Spinal cord (tissue), 9 donors: ENCODE measurements at regions not wholly inside any gene's neighbourhood (a gene's known extent, or its start where the extent isn't known, plus 50 kb on each side); places are given as distances from the start of the nearest gene placed in this dataset.
A peak's percentile ranks its signal among the peaks of the same experiment; 100 is the strongest.

Source experiments
- DNase-seq, 6 donors: peaks; one replicate each; pipeline versions ENCODE4 v3.0.0 to v3.0.0-alpha.2; 2013 to 2015; ENCODE audit warnings: low spot score in 6 of 6, low read depth in 4 of 6
- H3K27ac ChIP-seq: one replicate; pipeline ENCODE4 v1.5.1; 2013; ENCODE audit warnings: low read depth, low read length, control low read depth
- H3K27me3 ChIP-seq: one replicate; pipeline ENCODE4 v1.6.1; 2013; ENCODE audit warnings: low read length; ENCODE audit not compliant: control insufficient read depth, insufficient read depth
- H3K36me3 ChIP-seq: one replicate; pipeline ENCODE4 v1.6.1; 2013; ENCODE audit warnings: low read length; ENCODE audit not compliant: control insufficient read depth, insufficient read depth
- H3K4me1 ChIP-seq: one replicate; pipeline ENCODE4 v1.6.1; 2013; ENCODE audit warnings: low read length; ENCODE audit not compliant: control insufficient read depth, insufficient read depth
- H3K4me3 ChIP-seq: one replicate; pipeline ENCODE4 v1.5.1; 2013; ENCODE audit warnings: low read depth, low read length, control low read depth
- H3K9me3 ChIP-seq: one replicate; pipeline ENCODE4 v1.6.1; 2013; ENCODE audit warnings: low read length; ENCODE audit not compliant: control insufficient read depth, insufficient read depth
- WGBS: methylation state at CpG from one replicate; pipeline ENCODE4 v1.1.5; 2013; ENCODE audit warnings: missing lambda C conversion rate; ENCODE audit not compliant: insufficient coverage; 5-methylcytosine and 5-hydroxymethylcytosine counted together
- donor health status: healthy.

- Histone ChIP-seq H3K9me3 (no peaks in the 10 kb centered on the region), H3K4me1 (no peaks in the 10 kb centered on the region), H3K27me3 (no peaks in the 10 kb centered on the region), H3K27ac (no peak overlapping the region), H3K4me3 (no peak overlapping the region), H3K36me3 (no peaks in the 10 kb centered on the region)
- WGBS, result 43% methylated on average over 4 of the region's 5 CpGs
- no peak for DNase-seq
Observed at GRCh38 chr19:28838909-28839308, 374.0 kb downstream of the UQCRFS1 start.

- Histone ChIP-seq H3K36me3 (no peaks in the 10 kb centered on the region), H3K4me1 (no peaks in the 10 kb centered on the region), H3K4me3 (no peak overlapping the region), H3K27ac (no peak overlapping the region), H3K9me3 (no peaks in the 10 kb centered on the region), H3K27me3 (no peaks in the 10 kb centered on the region)
- DNase-seq, result peak in 2 of 6 donors; percentile 55 to 68
- WGBS, result 64% methylated on average over 7 of the region's 7 CpGs
Observed at GRCh38 chr19:28836421-28836820, 376.5 kb downstream of the UQCRFS1 start.

GRCh38 chr19:28834996-28835395 is 378.0 kb downstream of the UQCRFS1 start:
- 89% methylated on average over 1 of the region's 3 CpGs for WGBS
- peak in 1 of 6 donors; percentile 69 for DNase-seq
- no peaks in the 10 kb centered on the region for H3K36me3 ChIP-seq
- no peaks in the 10 kb centered on the region for H3K4me1 ChIP-seq
- H3K4me3 ChIP-seq, result no peak overlapping the region
- no peak overlapping the region for H3K27ac ChIP-seq
- no peaks in the 10 kb centered on the region for H3K27me3 ChIP-seq
- no peaks in the 10 kb centered on the region for H3K9me3 ChIP-seq

- no peak for DNase-seq
- no peak overlapping the region for H3K27ac ChIP-seq
- no peak overlapping the region for H3K4me3 ChIP-seq
- no peaks in the 10 kb centered on the region for H3K9me3 ChIP-seq
- no peaks in the 10 kb centered on the region for H3K36me3 ChIP-seq
- no peaks in the 10 kb centered on the region for H3K27me3 ChIP-seq
- 83% methylated on average over 4 of the region's 5 CpGs for WGBS
- H3K4me1 ChIP-seq, result no peaks in the 10 kb centered on the region
Observed at GRCh38 chr19:28831462-28831861, 381.5 kb downstream of the UQCRFS1 start.

GRCh38 chr19:28829762-28830161 is 383.2 kb downstream of the UQCRFS1 start:
- 67% methylated on average over 3 of the region's 4 CpGs for WGBS
- Histone ChIP-seq H3K27ac (no peak overlapping the region), H3K36me3 (no peaks in the 10 kb centered on the region), H3K9me3 (no peaks in the 10 kb centered on the region), H3K27me3 (no peaks in the 10 kb centered on the region), H3K4me3 (no peak overlapping the region), H3K4me1 (no peaks in the 10 kb centered on the region)
- peak in 1 of 6 donors; percentile 23 for DNase-seq

GRCh38 chr19:28829359-28829758 is 383.6 kb downstream of the UQCRFS1 start:
- H3K4me3 ChIP-seq, result no peak overlapping the region
- no CpG with 5 or more reads among the region's 1 CpG for WGBS

GRCh38 chr19:28828276-28828870 is 384.6 kb downstream of the UQCRFS1 start:
- Histone ChIP-seq H3K4me3 (no peak overlapping the region), H3K36me3 (no peaks in the 10 kb centered on the region), H3K9me3 (no peaks in the 10 kb centered on the region), H3K27me3 (no peaks in the 10 kb centered on the region), H3K4me1 (no peaks in the 10 kb centered on the region), H3K27ac (no peak overlapping the region)
- DNase-seq, result no peak
- WGBS, result 84% methylated on average over 8 of the region's 10 CpGs

More at GRCh38 chr19:28829359-28829758, 383.6 kb downstream of the UQCRFS1 start:
- H3K36me3 ChIP-seq, result no peaks in the 10 kb centered on the region
- no peak overlapping the region for H3K27ac ChIP-seq
- H3K27me3 ChIP-seq, result no peaks in the 10 kb centered on the region
- no peaks in the 10 kb centered on the region for H3K9me3 ChIP-seq
- H3K4me1 ChIP-seq, result no peaks in the 10 kb centered on the region
- no peak for DNase-seq

GRCh38 chr19:28827382-28827781 is 385.6 kb downstream of the UQCRFS1 start:
- no peaks in the 10 kb centered on the region for H3K9me3 ChIP-seq
- no peaks in the 10 kb centered on the region for H3K27me3 ChIP-seq
- H3K27ac ChIP-seq, result no peak overlapping the region
- H3K4me3 ChIP-seq, result no peak overlapping the region
- H3K36me3 ChIP-seq, result no peaks in the 10 kb centered on the region
- DNase-seq, result no peak
- no peaks in the 10 kb centered on the region for H3K4me1 ChIP-seq
- WGBS, result 93% methylated on average over 7 of the region's 8 CpGs

GRCh38 chr19:28823338-28823961 is 389.5 kb downstream of the UQCRFS1 start:
- Histone ChIP-seq H3K27ac (no peak overlapping the region), H3K4me3 (no peak overlapping the region), H3K4me1 (no peaks in the 10 kb centered on the region), H3K36me3 (no peaks in the 10 kb centered on the region), H3K27me3 (no peaks in the 10 kb centered on the region), H3K9me3 (no peaks in the 10 kb centered on the region)
- no peak for DNase-seq
- WGBS, result 54% methylated on average over 8 of the region's 11 CpGs

GRCh38 chr19:28820289-28820688 is 392.7 kb downstream of the UQCRFS1 start:
- Histone ChIP-seq H3K4me1 (no peaks in the 10 kb centered on the region), H3K36me3 (no peaks in the 10 kb centered on the region), H3K9me3 (no peaks in the 10 kb centered on the region), H3K27ac (no peak overlapping the region), H3K27me3 (no peaks in the 10 kb centered on the region), H3K4me3 (no peak overlapping the region)
- DNase-seq, result no peak
- WGBS, result no CpG with 5 or more reads among the region's 2 CpGs
